RWPE1 (cell line): ENCODE measurements at regions not wholly inside any gene's neighbourhood (a gene's known extent, or its start where the extent isn't known, plus 50 kb on each side); places are given as distances from the start of the nearest gene placed in this dataset.
A peak's percentile ranks its signal among the peaks of the same experiment; 100 is the strongest.

ENCODE experiments used
- CTCF ChIA-PET: fragments of 350-600 bp; sonication (Branson Sonifier 250); formaldehyde crosslinking; extraction: SDS; loops from one replicate; lab custom pipeline; 2021; lab: Yijun Ruan, JAX
- POLR2A ChIA-PET: fragments of 400-600 bp; formaldehyde crosslinking; extraction: SDS; loops from one replicate; lab custom pipeline; 2020; ENCODE audit warnings: antibody characterized with exemption; ENCODE audit not compliant: low non-redundant PET; lab: Yijun Ruan, JAX
- DNase-seq: peaks from one replicate; pipeline ENCODE4 v3.0.0; 2012; ENCODE audit warnings: low spot score
- H3K27ac ChIP-seq: fragments of 450-650 bp; 2 replicates; pipeline ENCODE4 v1.5.1; 2017
- CTCF ChIP-seq: fragments of 450-650 bp; conservative IDR thresholded peaks from 2 replicates; pipeline ENCODE4 v1.5.1; 2017; ENCODE audit warnings: low read depth, mild to moderate bottlenecking

GRCh38 chr3:83895892-83896291 lies 1062.9 kb upstream of the CADM2 start:
- H3K27ac ChIP-seq, result no peak overlapping the region
- no peak for TF ChIP-seq CTCF
- DNase-seq, result no peak
- POLR2A ChIA-PET, result no interaction called here
- CTCF ChIA-PET, result no interaction called here

- CTCF ChIA-PET, result interaction anchor here (0.5 kb wide), 1 partner anchor 1920 kb away, joined by 3 read pairs; no protein-coding TSS in a partner anchor
- TF ChIP-seq CTCF, result no peak
- DNase-seq, result peak; percentile 0
- POLR2A ChIA-PET, result no interaction called here
- H3K27ac ChIP-seq, result no peak overlapping the region
Measured at GRCh38 chr3:83902787-83903533, 1055.8 kb upstream of the CADM2 start.

- no peak overlapping the region for H3K27ac ChIP-seq
- ChIA-PET POLR2A (no interaction called here), CTCF (no interaction called here)
- no peak for DNase-seq
- no peak for TF ChIP-seq CTCF
Measured at GRCh38 chr3:83913381-83913780, 1045.4 kb upstream of the CADM2 start.

- H3K27ac ChIP-seq, result no peak overlapping the region
- POLR2A ChIA-PET, result no interaction called here
- no peak for DNase-seq
- CTCF ChIA-PET, result no interaction called here
- TF ChIP-seq CTCF, result no peak
Measured at GRCh38 chr3:83926291-83926690, 1032.5 kb upstream of the CADM2 start.

- ChIA-PET CTCF (no interaction called here), POLR2A (no interaction called here)
- TF ChIP-seq CTCF, result no peak
- DNase-seq, result no peak
- no peak overlapping the region for H3K27ac ChIP-seq
Measured at GRCh38 chr3:83928391-83928790, 1030.4 kb upstream of the CADM2 start.

GRCh38 chr3:83928903-83929302 lies 1029.9 kb upstream of the CADM2 start:
- CTCF ChIA-PET, result no interaction called here
- POLR2A ChIA-PET, result no interaction called here
- no peak for TF ChIP-seq CTCF
- no peak overlapping the region for H3K27ac ChIP-seq
- no peak for DNase-seq
